GM23338 (cell line): ENCODE measurements at regions not wholly inside any gene's neighbourhood (a gene's known extent, or its start where the extent isn't known, plus 50 kb on each side); places are given as distances from the start of the nearest gene placed in this dataset.
A peak's percentile ranks its signal among the peaks of the same experiment; 100 is the strongest.
"Not testable (repeated sequence)": the region's sequence is repeated elsewhere in the genome, so short reads cannot be mapped to it uniquely, and the experiment has no call there.

Source experiments
- ATAC-seq: fragments of 200-7000 bp; cut with Tn5 transposase; 3 replicates; pipeline ENCODE4 v1.9.1; 2020
- DNase-seq: peaks from one replicate; pipeline ENCODE4 v3.0.0-alpha.2; 2015; ENCODE audit warnings: low spot score
- H2AFZ ChIP-seq: fragments of 200-600 bp; sonication (generic); 2 replicates; pipeline ENCODE4 v1.8.0; 2016; ENCODE audit warnings: antibody characterized with exemption, mild to moderate bottlenecking, moderate library complexity
- H3F3A ChIP-seq: fragments of 200-600 bp; sonication (generic); replicated peaks from 2 replicates; pipeline ENCODE4 v1.8.0; 2017; ENCODE audit warnings: antibody characterized with exemption, mixed run types, low read depth
- H3K27ac ChIP-seq: fragments of 200-600 bp; sonication (generic); 2 replicates; pipeline ENCODE4 v1.6.1; 2016; ENCODE audit warnings: low read depth
- H3K27me3 ChIP-seq: fragments of 200-600 bp; sonication (generic); 2 replicates; pipeline ENCODE4 v1.8.0; 2016; ENCODE audit warnings: mild to moderate bottlenecking, mixed run types, moderate library complexity; ENCODE audit not compliant: insufficient read depth
- H3K36me3 ChIP-seq: fragments of 200-600 bp; sonication (generic); 2 replicates; pipeline ENCODE4 v1.8.0; 2016; ENCODE audit warnings: mild to moderate bottlenecking; ENCODE audit not compliant: insufficient read depth
- H3K4me1 ChIP-seq: fragments of 200-600 bp; sonication (generic); 2 replicates; pipeline ENCODE4 v1.8.0; 2016; ENCODE audit warnings: mild to moderate bottlenecking, moderate library complexity; ENCODE audit not compliant: insufficient read depth
- H3K4me2 ChIP-seq: fragments of 200-600 bp; sonication (generic); 2 replicates; pipeline ENCODE4 v1.7.1; 2017; ENCODE audit warnings: mixed run types
- H3K4me3 ChIP-seq: fragments of 200-600 bp; sonication (generic); 2 replicates; pipeline ENCODE4 v1.6.1; 2016; ENCODE audit warnings: mixed run types
- H3K79me2 ChIP-seq: fragments of 200-600 bp; sonication (generic); replicated peaks from 2 replicates; pipeline ENCODE4 v1.8.0; 2017; ENCODE audit warnings: mild to moderate bottlenecking; ENCODE audit not compliant: insufficient read depth
- H3K9me2 ChIP-seq: fragments of 200-600 bp; sonication (generic); 2 replicates; pipeline ENCODE4 v1.8.0; 2017; ENCODE audit not compliant: insufficient read depth
- H4K20me1 ChIP-seq: fragments of 200-600 bp; sonication (generic); replicated peaks from 2 replicates; pipeline ENCODE4 v1.8.0; 2017; ENCODE audit warnings: mild to moderate bottlenecking; ENCODE audit not compliant: insufficient read depth
- H3K27ac Mint-ChIP-seq: 2 replicates; pipeline ENCODE4 v1.8.0; 2020; ENCODE audit warnings: inconsistent platforms, mild to moderate bottlenecking, moderate library complexity, mixed read lengths
- H3K27me3 Mint-ChIP-seq: 3 replicates; pipeline ENCODE4 v1.8.0; 2022; ENCODE audit warnings: low read depth, mild to moderate bottlenecking, moderate library complexity, mixed read lengths, inconsistent platforms; ENCODE audit not compliant: insufficient read depth, poor library complexity
- H3K36me3 Mint-ChIP-seq: 3 replicates; pipeline ENCODE4 v1.8.0; 2021; ENCODE audit warnings: low read depth, mild to moderate bottlenecking, inconsistent platforms, moderate library complexity, mixed read lengths
- H3K4me1 Mint-ChIP-seq: 3 replicates; pipeline ENCODE4 v1.8.0; 2020; ENCODE audit warnings: mild to moderate bottlenecking, inconsistent platforms, mixed read lengths
- H3K4me3 Mint-ChIP-seq: 3 replicates; pipeline ENCODE4 v1.8.0; 2021; ENCODE audit warnings: moderate library complexity, mild to moderate bottlenecking, inconsistent platforms, mixed read lengths
- H3K9me3 Mint-ChIP-seq: 3 replicates; pipeline ENCODE4 v1.8.0; 2020; ENCODE audit warnings: moderate library complexity, mild to moderate bottlenecking, inconsistent platforms, mixed read lengths
- CREB1 ChIP-seq: fragments of 250-450 bp; sonication (Bioruptor Pico); IDR thresholded peaks from 2 replicates; pipeline ENCODE4 v1.5.0; 2020; ENCODE audit warnings: low read depth, mild to moderate bottlenecking, moderate library complexity
- POLR2AphosphoS5 ChIP-seq: IDR thresholded peaks from 2 replicates; pipeline ENCODE4 v1.6.1; 2016; ENCODE audit warnings: antibody characterized with exemption, low read depth

DNA sequence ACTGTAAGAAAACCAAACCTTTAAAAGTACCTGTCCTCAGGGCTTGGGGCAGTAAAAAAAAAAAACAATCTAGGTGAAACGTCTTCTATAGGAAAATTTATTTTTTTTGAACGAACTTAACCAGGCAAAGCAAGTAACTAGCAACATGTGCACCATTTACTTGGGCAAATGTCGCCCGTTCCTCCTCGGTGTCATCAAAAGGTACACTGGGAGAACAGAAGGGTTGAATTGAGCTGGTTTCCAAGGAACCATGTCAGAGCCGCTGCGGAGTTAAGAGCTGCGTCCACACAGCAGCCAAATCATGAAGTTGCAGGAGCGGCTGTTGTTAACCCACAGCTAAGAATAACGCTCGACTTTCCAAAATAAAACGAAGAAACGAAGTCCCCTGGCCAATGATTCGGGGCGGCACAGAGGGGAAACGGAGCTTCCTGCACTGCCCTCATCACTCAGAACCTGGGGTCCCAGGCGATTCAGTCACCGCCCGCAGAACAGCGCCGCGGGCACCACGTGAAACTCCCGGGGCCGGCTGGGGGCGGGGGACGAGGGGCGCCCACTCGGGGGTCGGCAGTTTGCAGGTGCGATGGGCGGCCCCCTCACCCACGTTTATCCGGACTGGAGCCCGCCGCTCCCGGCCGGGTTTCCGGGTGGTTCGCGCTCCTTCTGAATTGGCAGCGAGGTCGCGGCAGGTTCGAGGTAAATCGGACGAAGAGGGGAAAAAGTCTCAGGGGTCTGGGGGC is 53.6 kb upstream of the PLGLB1 start:
- H3K9me2 ChIP-seq, H3K27me3 Mint-ChIP-seq, H3K9me3 Mint-ChIP-seq, H3K27ac Mint-ChIP-seq, H3K4me1 Mint-ChIP-seq, H2AFZ ChIP-seq, H3K27me3 ChIP-seq, H3K27ac ChIP-seq, H3K4me1 ChIP-seq, H3F3A ChIP-seq, H3K36me3 Mint-ChIP-seq, H3K36me3 ChIP-seq, H4K20me1 ChIP-seq: not testable (repeated sequence)
- ATAC-seq (peak; percentile 2; the same call in 2 of the 3 replicates), DNase-seq (peak; percentile 11)
- peak overlapping the region; percentile 86 for H3K4me3 Mint-ChIP-seq
- peaks cover 14% of the 10 kb centered on the region for H3K79me2 ChIP-seq
- H3K4me2 ChIP-seq: peak overlapping the region; percentile 91
- H3K4me3 ChIP-seq: peak overlapping the region; percentile 75

- not testable (repeated sequence) for H3K79me2 ChIP-seq, H3K36me3 Mint-ChIP-seq, H3F3A ChIP-seq, H3K9me3 Mint-ChIP-seq, H3K9me2 ChIP-seq, H4K20me1 ChIP-seq, H3K36me3 ChIP-seq, H3K27ac ChIP-seq, H3K27me3 Mint-ChIP-seq, H3K27me3 ChIP-seq, H3K4me1 ChIP-seq, H3K27ac Mint-ChIP-seq, H2AFZ ChIP-seq, H3K4me1 Mint-ChIP-seq
- DNase-seq: peak; percentile 18
- H3K4me2 ChIP-seq: peak overlapping the region; percentile 91; the same call in 1 of the 2 replicates
- ATAC-seq: peak; percentile 8; the same call in 2 of the 3 replicates
- H3K4me3 Mint-ChIP-seq: peak overlapping the region; percentile 72; the same call in 2 of the 3 replicates
- H3K4me3 ChIP-seq: peak overlapping the region; percentile 75
These were observed 54.2 kb upstream of the PLGLB1 start for GRCh38 chr2:87075791-87076252.

- not testable (repeated sequence) for H4K20me1 ChIP-seq, H3K27me3 ChIP-seq, H3K9me2 ChIP-seq, H3K9me3 Mint-ChIP-seq, H3K4me1 ChIP-seq, H3K79me2 ChIP-seq, H3F3A ChIP-seq, H3K27me3 Mint-ChIP-seq, H3K4me1 Mint-ChIP-seq, H3K36me3 Mint-ChIP-seq, H3K27ac ChIP-seq, H3K36me3 ChIP-seq
- H3K4me3 Mint-ChIP-seq: peak overlapping the region; percentile 91
- Histone ChIP-seq H2AFZ (0 out of 2 replicates have a peak overlapping the region, but pooled peaks have one; percentile 64), H3K4me2 (peak overlapping the region; percentile 49), H3K4me3 (peak overlapping the region; percentile 75)
- DNase-seq: peak; percentile 83
- peak; percentile 93 for ATAC-seq
- H3K27ac Mint-ChIP-seq: peak overlapping the region; percentile 99
- TF ChIP-seq POLR2AphosphoS5 (peak; percentile 65), CREB1 (CRISPR knock-in tag) (peak; percentile 48)
These were observed 54.8 kb upstream of the PLGLB1 start for GRCh38 chr2:87076253-87077123.

GRCh38 chr2:87077124-87077446 is 55.4 kb upstream of the PLGLB1 start:
- not testable (repeated sequence) for H3K4me1 ChIP-seq, H3K79me2 ChIP-seq, H3K9me2 ChIP-seq, H3K4me1 Mint-ChIP-seq, H3K36me3 Mint-ChIP-seq, DNase-seq, H3K27ac ChIP-seq, H3K27me3 Mint-ChIP-seq, H4K20me1 ChIP-seq, H3K27me3 ChIP-seq, H3F3A ChIP-seq, H3K9me3 Mint-ChIP-seq, H3K36me3 ChIP-seq
- ATAC-seq: peak; percentile 58
- Histone ChIP-seq H3K4me3 (peak overlapping the region; percentile 75), H2AFZ (0 out of 2 replicates have a peak overlapping the region, but pooled peaks have one; percentile 64), H3K4me2 (peak overlapping the region; percentile 49)
- peak overlapping the region; percentile 99 for H3K27ac Mint-ChIP-seq
- H3K4me3 Mint-ChIP-seq: peak overlapping the region; percentile 91

GRCh38 chr2:87081727-87082126 is 60.1 kb upstream of the PLGLB1 start:
- H3K4me2 ChIP-seq, H3K27me3 ChIP-seq, H3K9me3 Mint-ChIP-seq, H3K4me1 ChIP-seq, H3K27ac ChIP-seq, H3K4me3 Mint-ChIP-seq, H3K36me3 Mint-ChIP-seq, H3K4me1 Mint-ChIP-seq, H3K27me3 Mint-ChIP-seq, H2AFZ ChIP-seq, H3K4me3 ChIP-seq, H3K27ac Mint-ChIP-seq, H3K79me2 ChIP-seq, DNase-seq, ATAC-seq, H4K20me1 ChIP-seq, H3K9me2 ChIP-seq, H3F3A ChIP-seq, H3K36me3 ChIP-seq: not testable (repeated sequence)

- not testable (repeated sequence) for H4K20me1 ChIP-seq, ATAC-seq, H3K36me3 Mint-ChIP-seq, H3K4me3 Mint-ChIP-seq, H3K27me3 ChIP-seq, H3K27ac ChIP-seq, H3K4me2 ChIP-seq, H3K4me1 Mint-ChIP-seq, H3K4me1 ChIP-seq, H3K27ac Mint-ChIP-seq, DNase-seq, H3F3A ChIP-seq, H3K4me3 ChIP-seq, H3K79me2 ChIP-seq, H3K9me3 Mint-ChIP-seq, H3K9me2 ChIP-seq, H2AFZ ChIP-seq, H3K27me3 Mint-ChIP-seq, H3K36me3 ChIP-seq
These were observed 66.4 kb upstream of the PLGLB1 start for GRCh38 chr2:87088079-87088478.
